ENCODE measurements at regions not wholly inside any gene's neighbourhood (a gene's known extent, or its start where the extent isn't known, plus 50 kb on each side); places are given as distances from the start of the nearest gene placed in this dataset.

- H3K4me2 ChIP-seq (ENCODE audit: insufficient read depth, insufficient read length, low read length) = no peak overlapping the region
Measured at GRCh38 chr5:105956456-105957196, 1714.1 kb downstream of the EFNA5 start.

More at GRCh38 chr5:105956456-105957196, 1714.1 kb downstream of the EFNA5 start:
- H4K5ac ChIP-seq (ENCODE audit: insufficient read length, low read depth, low read length) = no peak overlapping the region
- no peak overlapping the region for H3K27ac Mint-ChIP-seq
- peaks cover 0 to 3% of the 10 kb centered on the region in 2 experiments; a peak in 1 of 4 replicates for H3K4me1 Mint-ChIP-seq
- H3K79me2 ChIP-seq (ENCODE audit: insufficient read depth, low read length) = no peaks in the 10 kb centered on the region
- no peak overlapping the region for H3K18ac ChIP-seq (ENCODE audit: insufficient read length, low read depth, low read length)
- H3K79me1 ChIP-seq (ENCODE audit: insufficient read depth, low read depth, low read length, poor library complexity, severe bottlenecking) = no peaks in the 10 kb centered on the region
- H3K27me3 Mint-ChIP-seq (ENCODE audit: low read depth) = no peaks in the 10 kb centered on the region
- no peak overlapping the region for H4K91ac ChIP-seq (ENCODE audit: insufficient read length, low read depth, low read length)
- no peak overlapping the region for H2BK15ac ChIP-seq (ENCODE audit: low read depth, low read length)
- H2BK120ac ChIP-seq (ENCODE audit: low read depth, low read length, poor library complexity, severe bottlenecking) = no peak overlapping the region
- no peak overlapping the region for H2AFZ ChIP-seq (ENCODE audit: low read length)
- no peak for DNase-seq
- no peaks in the 10 kb centered on the region for H3K36me3 Mint-ChIP-seq (ENCODE audit: insufficient read depth in 1 of 3, low read depth in 3 of 3)
- H2BK5ac ChIP-seq (ENCODE audit: insufficient read length, low read length) = no peak overlapping the region
- no peak overlapping the region for H3T11ph ChIP-seq (ENCODE audit: low read length)
- no peak overlapping the region for H3K27ac ChIP-seq (ENCODE audit: insufficient read length, low read depth, low read length)
- no peaks in the 10 kb centered on the region for H3K27me3 ChIP-seq (ENCODE audit: insufficient read depth, low read length)
- H2AK5ac ChIP-seq (ENCODE audit: insufficient read length, low read length) = no peak overlapping the region
- H3K56ac ChIP-seq (ENCODE audit: insufficient read length, low read depth, low read length) = no peak overlapping the region
- no peak overlapping the region for H3K4ac ChIP-seq (ENCODE audit: low read depth, low read length)
- TF ChIP-seq, protein P1, sequence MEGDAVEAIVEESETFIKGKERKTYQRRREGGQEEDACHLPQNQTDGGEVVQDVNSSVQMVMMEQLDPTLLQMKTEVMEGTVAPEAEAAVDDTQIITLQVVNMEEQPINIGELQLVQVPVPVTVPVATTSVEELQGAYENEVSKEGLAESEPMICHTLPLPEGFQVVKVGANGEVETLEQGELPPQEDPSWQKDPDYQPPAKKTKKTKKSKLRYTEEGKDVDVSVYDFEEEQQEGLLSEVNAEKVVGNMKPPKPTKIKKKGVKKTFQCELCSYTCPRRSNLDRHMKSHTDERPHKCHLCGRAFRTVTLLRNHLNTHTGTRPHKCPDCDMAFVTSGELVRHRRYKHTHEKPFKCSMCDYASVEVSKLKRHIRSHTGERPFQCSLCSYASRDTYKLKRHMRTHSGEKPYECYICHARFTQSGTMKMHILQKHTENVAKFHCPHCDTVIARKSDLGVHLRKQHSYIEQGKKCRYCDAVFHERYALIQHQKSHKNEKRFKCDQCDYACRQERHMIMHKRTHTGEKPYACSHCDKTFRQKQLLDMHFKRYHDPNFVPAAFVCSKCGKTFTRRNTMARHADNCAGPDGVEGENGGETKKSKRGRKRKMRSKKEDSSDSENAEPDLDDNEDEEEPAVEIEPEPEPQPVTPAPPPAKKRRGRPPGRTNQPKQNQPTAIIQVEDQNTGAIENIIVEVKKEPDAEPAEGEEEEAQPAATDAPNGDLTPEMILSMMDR (conservative IDR thresholded peaks at IDR 0.05) = no peak
- no peak overlapping the region for H3K14ac ChIP-seq (ENCODE audit: insufficient read depth, low read length)
- H3K4me1 ChIP-seq (ENCODE audit: insufficient read depth, low read length) = no peaks in the 10 kb centered on the region
- WGBS (ENCODE audit: extremely low coverage, insufficient read length, low lambda C conversion rate) = no CpG with 5 or more reads among the region's 1 CpG
- no peak overlapping the region for H2BK12ac ChIP-seq (ENCODE audit: insufficient read length, low read depth, low read length)
- H3K23ac ChIP-seq (ENCODE audit: insufficient read length, low read depth, low read length) = no peak overlapping the region
- no peaks in the 10 kb centered on the region for H3K23me2 ChIP-seq (ENCODE audit: insufficient read length, low read depth, low read length, poor library complexity, severe bottlenecking)
- no peak overlapping the region for H2BK20ac ChIP-seq (ENCODE audit: low read depth, low read length, poor library complexity, severe bottlenecking)
- H4K20me1 ChIP-seq (ENCODE audit: control insufficient read depth, insufficient read depth, insufficient read length) = no peaks in the 10 kb centered on the region
- no peak overlapping the region for H4K8ac ChIP-seq (replicated peaks; ENCODE audit: insufficient read length, low read depth, low read length)
- H3K9ac ChIP-seq (ENCODE audit: extremely low read depth, insufficient read length, low read length) = no peak overlapping the region
- no peaks in the 10 kb centered on the region for H3K9me3 ChIP-seq (ENCODE audit: control insufficient read depth, low read depth, low read length)
- no peak overlapping the region for H3K4me3 Mint-ChIP-seq
- H3K9me3 Mint-ChIP-seq = no peaks in the 10 kb centered on the region
